GM23338 (cell line): ENCODE measurements at regions not wholly inside any gene's neighbourhood (a gene's known extent, or its start where the extent isn't known, plus 50 kb on each side); places are given as distances from the start of the nearest gene placed in this dataset.

Experiments
- ATAC-seq: fragments of 200-7000 bp; cut with Tn5 transposase; 3 replicates; pipeline ENCODE4 v1.9.1; 2020
- DNase-seq: peaks from one replicate; pipeline ENCODE4 v3.0.0-alpha.2; 2015; ENCODE audit warnings: low spot score
- H2AFZ ChIP-seq: fragments of 200-600 bp; sonication (generic); 2 replicates; pipeline ENCODE4 v1.8.0; 2016; ENCODE audit warnings: antibody characterized with exemption, mild to moderate bottlenecking, moderate library complexity
- H3F3A ChIP-seq: fragments of 200-600 bp; sonication (generic); replicated peaks from 2 replicates; pipeline ENCODE4 v1.8.0; 2017; ENCODE audit warnings: antibody characterized with exemption, mixed run types, low read depth
- H3K27ac ChIP-seq: fragments of 200-600 bp; sonication (generic); 2 replicates; pipeline ENCODE4 v1.6.1; 2016; ENCODE audit warnings: low read depth
- H3K27me3 ChIP-seq: fragments of 200-600 bp; sonication (generic); 2 replicates; pipeline ENCODE4 v1.8.0; 2016; ENCODE audit warnings: mild to moderate bottlenecking, mixed run types, moderate library complexity; ENCODE audit not compliant: insufficient read depth
- H3K36me3 ChIP-seq: fragments of 200-600 bp; sonication (generic); 2 replicates; pipeline ENCODE4 v1.8.0; 2016; ENCODE audit warnings: mild to moderate bottlenecking; ENCODE audit not compliant: insufficient read depth
- H3K4me1 ChIP-seq: fragments of 200-600 bp; sonication (generic); 2 replicates; pipeline ENCODE4 v1.8.0; 2016; ENCODE audit warnings: mild to moderate bottlenecking, moderate library complexity; ENCODE audit not compliant: insufficient read depth
- H3K4me2 ChIP-seq: fragments of 200-600 bp; sonication (generic); 2 replicates; pipeline ENCODE4 v1.7.1; 2017; ENCODE audit warnings: mixed run types
- H3K4me3 ChIP-seq: fragments of 200-600 bp; sonication (generic); 2 replicates; pipeline ENCODE4 v1.6.1; 2016; ENCODE audit warnings: mixed run types
- H3K79me2 ChIP-seq: fragments of 200-600 bp; sonication (generic); replicated peaks from 2 replicates; pipeline ENCODE4 v1.8.0; 2017; ENCODE audit warnings: mild to moderate bottlenecking; ENCODE audit not compliant: insufficient read depth
- H3K9me2 ChIP-seq: fragments of 200-600 bp; sonication (generic); 2 replicates; pipeline ENCODE4 v1.8.0; 2017; ENCODE audit not compliant: insufficient read depth
- H4K20me1 ChIP-seq: fragments of 200-600 bp; sonication (generic); replicated peaks from 2 replicates; pipeline ENCODE4 v1.8.0; 2017; ENCODE audit warnings: mild to moderate bottlenecking; ENCODE audit not compliant: insufficient read depth
- H3K27ac Mint-ChIP-seq: 2 replicates; pipeline ENCODE4 v1.8.0; 2020; ENCODE audit warnings: inconsistent platforms, mild to moderate bottlenecking, moderate library complexity, mixed read lengths
- H3K27me3 Mint-ChIP-seq: 3 replicates; pipeline ENCODE4 v1.8.0; 2022; ENCODE audit warnings: low read depth, mild to moderate bottlenecking, moderate library complexity, mixed read lengths, inconsistent platforms; ENCODE audit not compliant: insufficient read depth, poor library complexity
- H3K36me3 Mint-ChIP-seq: 3 replicates; pipeline ENCODE4 v1.8.0; 2021; ENCODE audit warnings: low read depth, mild to moderate bottlenecking, inconsistent platforms, moderate library complexity, mixed read lengths
- H3K4me1 Mint-ChIP-seq: 3 replicates; pipeline ENCODE4 v1.8.0; 2020; ENCODE audit warnings: mild to moderate bottlenecking, inconsistent platforms, mixed read lengths
- H3K4me3 Mint-ChIP-seq: 3 replicates; pipeline ENCODE4 v1.8.0; 2021; ENCODE audit warnings: moderate library complexity, mild to moderate bottlenecking, inconsistent platforms, mixed read lengths
- H3K9me3 Mint-ChIP-seq: 3 replicates; pipeline ENCODE4 v1.8.0; 2020; ENCODE audit warnings: moderate library complexity, mild to moderate bottlenecking, inconsistent platforms, mixed read lengths
- ETS1 ChIP-seq: IDR thresholded peaks from 2 replicates; pipeline ENCODE4 v1.6.1; 2016; ENCODE audit warnings: antibody characterized with exemption
- EZH2 ChIP-seq: fragments of 200-600 bp; sonication (generic); IDR thresholded peaks from one replicate; pipeline ENCODE4 v1.8.0; 2017; ENCODE audit warnings: antibody characterized with exemption, mild to moderate bottlenecking, low read depth; ENCODE audit not compliant: unreplicated experiment
- EZH2phosphoT487 ChIP-seq: fragments of 200-600 bp; sonication (generic); IDR thresholded peaks from one replicate; pipeline ENCODE4 v1.8.1; 2018; ENCODE audit warnings: antibody characterized with exemption; ENCODE audit not compliant: unreplicated experiment
- JUNB ChIP-seq: IDR thresholded peaks from one replicate; pipeline ENCODE4 v1.6.1; 2016; ENCODE audit warnings: antibody characterized with exemption; ENCODE audit not compliant: unreplicated experiment
- POLR2AphosphoS5 ChIP-seq: IDR thresholded peaks from 2 replicates; pipeline ENCODE4 v1.6.1; 2016; ENCODE audit warnings: antibody characterized with exemption, low read depth
- STAT1 ChIP-seq: IDR thresholded peaks from one replicate; pipeline ENCODE4 v1.6.1; 2016; ENCODE audit warnings: antibody characterized with exemption; ENCODE audit not compliant: unreplicated experiment
- ZNF331 ChIP-seq: fragments of 250-450 bp; sonication (Bioruptor Pico); IDR thresholded peaks from 2 replicates; pipeline ENCODE4 v1.5.0; 2020; ENCODE audit warnings: low read depth, mild to moderate bottlenecking, moderate library complexity
- TF ChIP-seq, protein P1 (sequence below), 2 experiments: fragments of 200-600 bp in 1 of 2; sonication (generic) in 1 of 2; conservative IDR thresholded peaks; 2 replicates each; pipeline versions ENCODE4 v1.5.1 to v1.6.1; 2016 to 2017; ENCODE audit warnings: antibody characterized with exemption in 2 of 2, low read depth in 2 of 2, mild to moderate bottlenecking in 2 of 2, moderate library complexity in 1 of 2
- TF ChIP-seq, protein P2 (sequence below): fragments of 250-450 bp; sonication (Bioruptor Pico); IDR thresholded peaks from 2 replicates; pipeline ENCODE4 v1.5.0; 2020; ENCODE audit warnings: mild to moderate bottlenecking, moderate library complexity

DNA sequence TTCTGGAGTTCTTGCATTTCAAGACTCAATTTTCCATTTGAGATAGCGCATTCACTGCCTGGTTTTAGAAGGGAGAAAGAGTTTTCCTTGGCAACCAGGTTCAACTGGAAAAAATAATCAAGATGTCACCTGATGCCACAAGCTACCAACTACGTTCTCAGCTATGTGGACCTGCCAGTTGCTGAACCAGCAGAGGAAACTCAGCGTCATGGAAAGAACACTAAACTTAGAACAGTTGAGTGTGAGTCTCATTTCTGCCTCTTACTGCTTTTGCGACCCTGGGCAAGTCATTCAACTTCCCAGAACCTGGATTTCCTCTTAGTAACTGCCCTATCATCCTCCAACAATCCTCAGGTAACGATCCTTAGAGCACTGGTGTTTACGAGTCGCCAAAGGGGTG is 373.0 kb upstream of the ESRRG start:
- no peak overlapping the region for H3K27ac ChIP-seq
- H2AFZ ChIP-seq: 0 out of 2 replicates have a peak overlapping the region, but pooled peaks have one; percentile 59
- no peaks in the 10 kb centered on the region for H3K36me3 ChIP-seq
- H3K4me3 Mint-ChIP-seq: no peak overlapping the region
- H4K20me1 ChIP-seq: no peaks in the 10 kb centered on the region; the same call in 1 of the 2 replicates
- ATAC-seq: no peak
- H3F3A ChIP-seq: no peaks in the 10 kb centered on the region
- no peak for DNase-seq
- no peak overlapping the region for H3K4me2 ChIP-seq
- TF ChIP-seq EZH2 (no peak), STAT1 (no peak), POLR2AphosphoS5 (no peak), ETS1 (no peak), JUNB (no peak), EZH2phosphoT487 (no peak), ZNF331 (no peak)
- TF ChIP-seq, protein P1, sequence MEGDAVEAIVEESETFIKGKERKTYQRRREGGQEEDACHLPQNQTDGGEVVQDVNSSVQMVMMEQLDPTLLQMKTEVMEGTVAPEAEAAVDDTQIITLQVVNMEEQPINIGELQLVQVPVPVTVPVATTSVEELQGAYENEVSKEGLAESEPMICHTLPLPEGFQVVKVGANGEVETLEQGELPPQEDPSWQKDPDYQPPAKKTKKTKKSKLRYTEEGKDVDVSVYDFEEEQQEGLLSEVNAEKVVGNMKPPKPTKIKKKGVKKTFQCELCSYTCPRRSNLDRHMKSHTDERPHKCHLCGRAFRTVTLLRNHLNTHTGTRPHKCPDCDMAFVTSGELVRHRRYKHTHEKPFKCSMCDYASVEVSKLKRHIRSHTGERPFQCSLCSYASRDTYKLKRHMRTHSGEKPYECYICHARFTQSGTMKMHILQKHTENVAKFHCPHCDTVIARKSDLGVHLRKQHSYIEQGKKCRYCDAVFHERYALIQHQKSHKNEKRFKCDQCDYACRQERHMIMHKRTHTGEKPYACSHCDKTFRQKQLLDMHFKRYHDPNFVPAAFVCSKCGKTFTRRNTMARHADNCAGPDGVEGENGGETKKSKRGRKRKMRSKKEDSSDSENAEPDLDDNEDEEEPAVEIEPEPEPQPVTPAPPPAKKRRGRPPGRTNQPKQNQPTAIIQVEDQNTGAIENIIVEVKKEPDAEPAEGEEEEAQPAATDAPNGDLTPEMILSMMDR (conservative IDR thresholded peaks at IDR 0.05; ENCODE audit: low read depth in 2 of 2): no peak
- TF ChIP-seq, protein P2, sequence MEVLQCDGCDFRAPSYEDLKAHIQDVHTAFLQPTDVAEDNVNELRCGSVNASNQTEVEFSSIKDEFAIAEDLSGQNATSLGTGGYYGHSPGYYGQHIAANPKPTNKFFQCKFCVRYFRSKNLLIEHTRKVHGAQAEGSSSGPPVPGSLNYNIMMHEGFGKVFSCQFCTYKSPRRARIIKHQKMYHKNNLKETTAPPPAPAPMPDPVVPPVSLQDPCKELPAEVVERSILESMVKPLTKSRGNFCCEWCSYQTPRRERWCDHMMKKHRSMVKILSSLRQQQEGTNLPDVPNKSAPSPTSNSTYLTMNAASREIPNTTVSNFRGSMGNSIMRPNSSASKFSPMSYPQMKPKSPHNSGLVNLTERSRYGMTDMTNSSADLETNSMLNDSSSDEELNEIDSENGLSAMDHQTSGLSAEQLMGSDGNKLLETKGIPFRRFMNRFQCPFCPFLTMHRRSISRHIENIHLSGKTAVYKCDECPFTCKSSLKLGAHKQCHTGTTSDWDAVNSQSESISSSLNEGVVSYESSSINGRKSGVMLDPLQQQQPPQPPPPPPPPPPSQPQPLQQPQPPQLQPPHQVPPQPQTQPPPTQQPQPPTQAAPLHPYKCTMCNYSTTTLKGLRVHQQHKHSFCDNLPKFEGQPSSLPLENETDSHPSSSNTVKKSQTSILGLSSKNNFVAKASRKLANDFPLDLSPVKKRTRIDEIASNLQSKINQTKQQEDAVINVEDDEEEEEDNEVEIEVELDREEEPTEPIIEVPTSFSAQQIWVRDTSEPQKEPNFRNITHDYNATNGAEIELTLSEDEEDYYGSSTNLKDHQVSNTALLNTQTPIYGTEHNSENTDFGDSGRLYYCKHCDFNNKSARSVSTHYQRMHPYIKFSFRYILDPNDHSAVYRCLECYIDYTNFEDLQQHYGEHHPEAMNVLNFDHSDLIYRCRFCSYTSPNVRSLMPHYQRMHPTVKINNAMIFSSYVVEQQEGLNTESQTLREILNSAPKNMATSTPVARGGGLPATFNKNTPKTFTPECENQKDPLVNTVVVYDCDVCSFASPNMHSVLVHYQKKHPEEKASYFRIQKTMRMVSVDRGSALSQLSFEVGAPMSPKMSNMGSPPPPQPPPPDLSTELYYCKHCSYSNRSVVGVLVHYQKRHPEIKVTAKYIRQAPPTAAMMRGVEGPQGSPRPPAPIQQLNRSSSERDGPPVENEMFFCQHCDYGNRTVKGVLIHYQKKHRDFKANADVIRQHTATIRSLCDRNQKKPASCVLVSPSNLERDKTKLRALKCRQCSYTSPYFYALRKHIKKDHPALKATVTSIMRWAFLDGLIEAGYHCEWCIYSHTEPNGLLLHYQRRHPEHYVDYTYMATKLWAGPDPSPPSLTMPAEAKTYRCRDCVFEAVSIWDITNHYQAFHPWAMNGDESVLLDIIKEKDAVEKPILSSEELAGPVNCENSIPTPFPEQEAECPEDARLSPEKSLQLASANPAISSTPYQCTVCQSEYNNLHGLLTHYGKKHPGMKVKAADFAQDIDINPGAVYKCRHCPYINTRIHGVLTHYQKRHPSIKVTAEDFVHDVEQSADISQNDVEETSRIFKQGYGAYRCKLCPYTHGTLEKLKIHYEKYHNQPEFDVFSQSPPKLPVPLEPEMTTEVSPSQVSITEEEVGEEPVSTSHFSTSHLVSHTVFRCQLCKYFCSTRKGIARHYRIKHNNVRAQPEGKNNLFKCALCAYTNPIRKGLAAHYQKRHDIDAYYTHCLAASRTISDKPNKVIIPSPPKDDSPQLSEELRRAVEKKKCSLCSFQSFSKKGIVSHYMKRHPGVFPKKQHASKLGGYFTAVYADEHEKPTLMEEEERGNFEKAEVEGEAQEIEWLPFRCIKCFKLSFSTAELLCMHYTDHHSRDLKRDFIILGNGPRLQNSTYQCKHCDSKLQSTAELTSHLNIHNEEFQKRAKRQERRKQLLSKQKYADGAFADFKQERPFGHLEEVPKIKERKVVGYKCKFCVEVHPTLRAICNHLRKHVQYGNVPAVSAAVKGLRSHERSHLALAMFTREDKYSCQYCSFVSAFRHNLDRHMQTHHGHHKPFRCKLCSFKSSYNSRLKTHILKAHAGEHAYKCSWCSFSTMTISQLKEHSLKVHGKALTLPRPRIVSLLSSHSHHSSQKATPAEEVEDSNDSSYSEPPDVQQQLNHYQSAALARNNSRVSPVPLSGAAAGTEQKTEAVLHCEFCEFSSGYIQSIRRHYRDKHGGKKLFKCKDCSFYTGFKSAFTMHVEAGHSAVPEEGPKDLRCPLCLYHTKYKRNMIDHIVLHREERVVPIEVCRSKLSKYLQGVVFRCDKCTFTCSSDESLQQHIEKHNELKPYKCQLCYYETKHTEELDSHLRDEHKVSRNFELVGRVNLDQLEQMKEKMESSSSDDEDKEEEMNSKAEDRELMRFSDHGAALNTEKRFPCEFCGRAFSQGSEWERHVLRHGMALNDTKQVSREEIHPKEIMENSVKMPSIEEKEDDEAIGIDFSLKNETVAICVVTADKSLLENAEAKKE (CRISPR knock-in tag): no peak
- H3K27me3 ChIP-seq: peaks cover 19% of the 10 kb centered on the region
- H3K4me1 Mint-ChIP-seq: no peaks in the 10 kb centered on the region
- H3K9me3 Mint-ChIP-seq: no peaks in the 10 kb centered on the region; the same call in 2 of the 3 replicates
- H3K36me3 Mint-ChIP-seq: no peaks in the 10 kb centered on the region
- no peaks in the 10 kb centered on the region for H3K27me3 Mint-ChIP-seq
- H3K27ac Mint-ChIP-seq: no peak overlapping the region
- H3K4me3 ChIP-seq: no peak overlapping the region
- H3K79me2 ChIP-seq: no peaks in the 10 kb centered on the region
- no peaks in the 10 kb centered on the region for H3K4me1 ChIP-seq
- no peaks in the 10 kb centered on the region for H3K9me2 ChIP-seq
